Prostate gland (tissue), 2 donors: ENCODE measurements at regions not wholly inside any gene's neighbourhood (a gene's known extent, or its start where the extent isn't known, plus 50 kb on each side); places are given as distances from the start of the nearest gene placed in this dataset.
"Not testable (repeated sequence)": the region's sequence is repeated elsewhere in the genome, so short reads cannot be mapped to it uniquely, and the experiment has no call there.

Experiments used
- POLR2AphosphoS5 ChIP-seq: sonication (generic); formaldehyde crosslinking; IDR thresholded peaks from one replicate; pipeline ENCODE4 v1.6.1; 2017; ENCODE audit warnings: antibody characterized with exemption
- TF ChIP-seq, protein P1 (sequence below), 4 experiments: fragments of 200-600 bp in 2 of 4; fragments of 450-650 bp in 2 of 4; sonication (generic) in 2 of 4; IDR thresholded peaks; 1 replicate in 3 of 4; 2 replicates in 1 of 4; pipeline ENCODE4 v1.5.1; 2016 to 2019; ENCODE audit warnings: antibody characterized with exemption in 4 of 4, mild to moderate bottlenecking in 2 of 4, moderate library complexity in 2 of 4

DNA sequence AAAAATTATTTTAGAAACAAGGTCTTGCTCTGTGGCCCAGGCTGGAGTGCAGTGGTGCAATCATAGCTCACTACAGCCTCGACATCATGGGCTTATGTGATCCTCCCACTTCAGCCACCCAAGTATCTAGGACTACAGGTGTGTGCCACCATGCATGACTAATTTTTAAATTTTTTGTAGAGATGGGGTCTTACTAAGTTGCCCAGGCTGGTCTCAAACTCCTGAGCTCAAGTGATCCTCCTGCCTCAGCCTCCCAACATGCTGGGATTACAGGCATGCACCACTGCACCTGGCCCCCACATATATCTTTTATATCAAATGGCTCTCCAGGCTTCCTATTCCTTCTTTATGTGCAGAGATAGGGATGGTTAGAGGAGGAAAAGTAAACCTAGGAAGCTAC is 91.2 kb upstream of the SVIL start:
- TF ChIP-seq POLR2AphosphoS5 = not testable (repeated sequence)
- TF ChIP-seq, protein P1, sequence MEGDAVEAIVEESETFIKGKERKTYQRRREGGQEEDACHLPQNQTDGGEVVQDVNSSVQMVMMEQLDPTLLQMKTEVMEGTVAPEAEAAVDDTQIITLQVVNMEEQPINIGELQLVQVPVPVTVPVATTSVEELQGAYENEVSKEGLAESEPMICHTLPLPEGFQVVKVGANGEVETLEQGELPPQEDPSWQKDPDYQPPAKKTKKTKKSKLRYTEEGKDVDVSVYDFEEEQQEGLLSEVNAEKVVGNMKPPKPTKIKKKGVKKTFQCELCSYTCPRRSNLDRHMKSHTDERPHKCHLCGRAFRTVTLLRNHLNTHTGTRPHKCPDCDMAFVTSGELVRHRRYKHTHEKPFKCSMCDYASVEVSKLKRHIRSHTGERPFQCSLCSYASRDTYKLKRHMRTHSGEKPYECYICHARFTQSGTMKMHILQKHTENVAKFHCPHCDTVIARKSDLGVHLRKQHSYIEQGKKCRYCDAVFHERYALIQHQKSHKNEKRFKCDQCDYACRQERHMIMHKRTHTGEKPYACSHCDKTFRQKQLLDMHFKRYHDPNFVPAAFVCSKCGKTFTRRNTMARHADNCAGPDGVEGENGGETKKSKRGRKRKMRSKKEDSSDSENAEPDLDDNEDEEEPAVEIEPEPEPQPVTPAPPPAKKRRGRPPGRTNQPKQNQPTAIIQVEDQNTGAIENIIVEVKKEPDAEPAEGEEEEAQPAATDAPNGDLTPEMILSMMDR (IDR thresholded peaks at IDR 0.05) = not testable (repeated sequence)
